Suppressor macrophage treated with lipopolysaccharide for 1 hour (primary cell): ENCODE measurements at regions not wholly inside any gene's neighbourhood (a gene's known extent, or its start where the extent isn't known, plus 50 kb on each side); places are given as distances from the start of the nearest gene placed in this dataset.
"Not testable (repeated sequence)": the region's sequence is repeated elsewhere in the genome, so short reads cannot be mapped to it uniquely, and the experiment has no call there.

Experiments used
- DNase-seq, 3 donors: peaks; one replicate each; pipeline ENCODE4 v3.0.0-alpha.2; 2020 to 2022

GRCh38 chr1:163477276-163477830 is 155.6 kb downstream of the NUF2 start:
- DNase-seq, result no peak

- not testable (repeated sequence) for DNase-seq
Observed at GRCh38 chr1:163498391-163499330, 176.9 kb downstream of the NUF2 start.

GRCh38 chr1:163504331-163504978 is 182.7 kb downstream of the NUF2 start:
- no peak for DNase-seq

GRCh38 chr1:163509114-163509513 is 187.4 kb downstream of the NUF2 start:
- no peak for DNase-seq

GRCh38 chr1:163512349-163512989 is 190.7 kb downstream of the NUF2 start:
- DNase-seq, result no peak

- no peak for DNase-seq
Observed at GRCh38 chr1:163523375-163524029, 201.7 kb downstream of the NUF2 start.

GRCh38 chr1:163528710-163529348 is 207.1 kb downstream of the NUF2 start:
- peak; percentile 28 to 32 (median 28) for DNase-seq

- DNase-seq, result no peak
Observed at GRCh38 chr1:163531345-163531744, 209.6 kb downstream of the NUF2 start.

GRCh38 chr1:163535401-163535800 is 213.6 kb downstream of the NUF2 start:
- no peak for DNase-seq

- peak in 1 of 3 donors; percentile 3 for DNase-seq
Observed at GRCh38 chr1:163535807-163536206, 214.1 kb downstream of the NUF2 start.

- DNase-seq, result no peak
Observed at GRCh38 chr1:163537809-163538208, 216.1 kb downstream of the NUF2 start.

- DNase-seq, result no peak
Observed at GRCh38 chr1:163538667-163539066, 216.9 kb downstream of the NUF2 start.

- no peak for DNase-seq
Observed at GRCh38 chr1:163540727-163541126, 219.0 kb downstream of the NUF2 start.

- DNase-seq, result no peak
Observed at GRCh38 chr1:163544441-163544840, 222.7 kb downstream of the NUF2 start.

- no peak for DNase-seq
Observed at GRCh38 chr1:163558162-163558561, 236.4 kb downstream of the NUF2 start.

- peak in 1 of 3 donors; percentile 1 for DNase-seq
Observed at GRCh38 chr1:163561580-163562295, 240.0 kb downstream of the NUF2 start.

GRCh38 chr1:163562355-163562754 is 240.6 kb downstream of the NUF2 start:
- DNase-seq, result no peak

- no peak for DNase-seq
Observed at GRCh38 chr1:163565166-163565565, 243.4 kb downstream of the NUF2 start.

GRCh38 chr1:163570071-163570470 is 248.3 kb downstream of the NUF2 start:
- DNase-seq, result no peak

- DNase-seq, result no peak
Observed at GRCh38 chr1:163571950-163572349, 250.2 kb downstream of the NUF2 start.

- DNase-seq, result no peak
Observed at GRCh38 chr1:163574119-163574518, 252.4 kb downstream of the NUF2 start.

- no peak for DNase-seq
Observed at GRCh38 chr1:163580926-163581325, 259.2 kb downstream of the NUF2 start.
